KMS-11 (cell line): ENCODE measurements at regions not wholly inside any gene's neighbourhood (a gene's known extent, or its start where the extent isn't known, plus 50 kb on each side); places are given as distances from the start of the nearest gene placed in this dataset.

Experiments used
- H2AFZ ChIP-seq: fragments of 200-600 bp; sonication (generic); 2 replicates; pipeline ENCODE4 v1.6.1; 2016; ENCODE audit warnings: antibody characterized with exemption, mixed run types, low read depth
- H3K27ac ChIP-seq: fragments of 200-600 bp; sonication (generic); 2 replicates; pipeline ENCODE4 v1.6.1; 2016; ENCODE audit warnings: mild to moderate bottlenecking, mixed run types
- H3K27me3 ChIP-seq: fragments of 200-600 bp; sonication (generic); 2 replicates; pipeline ENCODE4 v1.6.1; 2017; ENCODE audit warnings: mild to moderate bottlenecking, low read depth, mixed run types, moderate library complexity; ENCODE audit not compliant: insufficient read depth
- H3K36me3 ChIP-seq: fragments of 200-600 bp; sonication (generic); 2 replicates; pipeline ENCODE4 v1.6.1; 2017; ENCODE audit warnings: mild to moderate bottlenecking, mixed run types; ENCODE audit not compliant: insufficient read depth
- H3K4me1 ChIP-seq: fragments of 200-600 bp; sonication (generic); 2 replicates; pipeline ENCODE4 v1.6.1; 2016; ENCODE audit warnings: mild to moderate bottlenecking, low read depth, mixed run types; ENCODE audit not compliant: poor library complexity, severe bottlenecking
- H3K4me2 ChIP-seq: fragments of 200-600 bp; sonication (generic); 2 replicates; pipeline ENCODE4 v1.7.0; 2016; ENCODE audit warnings: mild to moderate bottlenecking, mixed run types
- H3K4me3 ChIP-seq: fragments of 200-600 bp; sonication (generic); IDR thresholded peaks from 2 replicates; pipeline ENCODE4 v1.6.1; 2017; ENCODE audit warnings: low read depth, low read length, mixed read lengths; ENCODE audit not compliant: insufficient read depth
- H3K79me2 ChIP-seq: fragments of 200-600 bp; sonication (generic); 2 replicates; pipeline ENCODE4 v1.6.1; 2016; ENCODE audit warnings: low read depth, mixed run types; ENCODE audit not compliant: insufficient read depth
- H3K9ac ChIP-seq: fragments of 200-600 bp; sonication (generic); 2 replicates; pipeline ENCODE4 v1.6.1; 2016; ENCODE audit warnings: mild to moderate bottlenecking, mixed run types
- H4K20me1 ChIP-seq: fragments of 200-600 bp; sonication (generic); 2 replicates; pipeline ENCODE4 v1.6.1; 2016; ENCODE audit warnings: mild to moderate bottlenecking, mixed run types; ENCODE audit not compliant: insufficient read depth
- CTCF ChIP-seq: fragments of 200-600 bp; sonication (generic); conservative IDR thresholded peaks from 2 replicates; pipeline ENCODE4 v1.6.1; 2017; ENCODE audit warnings: low read depth, mild to moderate bottlenecking, antibody characterized with exemption, low read length, moderate library complexity, mixed read lengths

GRCh38 chr21:20877976-20878375 lies 120.2 kb upstream of the NCAM2 start:
- no peak for TF ChIP-seq CTCF
- H3K27me3 ChIP-seq, result no peaks in the 10 kb centered on the region
- H3K36me3 ChIP-seq, result no peaks in the 10 kb centered on the region
- no peak overlapping the region for H2AFZ ChIP-seq
- no peaks in the 10 kb centered on the region for H4K20me1 ChIP-seq
- H3K9ac ChIP-seq, result no peak overlapping the region
- no peak overlapping the region for H3K4me3 ChIP-seq
- H3K4me2 ChIP-seq, result no peak overlapping the region
- H3K79me2 ChIP-seq, result no peaks in the 10 kb centered on the region
- H3K4me1 ChIP-seq, result no peaks in the 10 kb centered on the region
- no peak overlapping the region for H3K27ac ChIP-seq

DNA sequence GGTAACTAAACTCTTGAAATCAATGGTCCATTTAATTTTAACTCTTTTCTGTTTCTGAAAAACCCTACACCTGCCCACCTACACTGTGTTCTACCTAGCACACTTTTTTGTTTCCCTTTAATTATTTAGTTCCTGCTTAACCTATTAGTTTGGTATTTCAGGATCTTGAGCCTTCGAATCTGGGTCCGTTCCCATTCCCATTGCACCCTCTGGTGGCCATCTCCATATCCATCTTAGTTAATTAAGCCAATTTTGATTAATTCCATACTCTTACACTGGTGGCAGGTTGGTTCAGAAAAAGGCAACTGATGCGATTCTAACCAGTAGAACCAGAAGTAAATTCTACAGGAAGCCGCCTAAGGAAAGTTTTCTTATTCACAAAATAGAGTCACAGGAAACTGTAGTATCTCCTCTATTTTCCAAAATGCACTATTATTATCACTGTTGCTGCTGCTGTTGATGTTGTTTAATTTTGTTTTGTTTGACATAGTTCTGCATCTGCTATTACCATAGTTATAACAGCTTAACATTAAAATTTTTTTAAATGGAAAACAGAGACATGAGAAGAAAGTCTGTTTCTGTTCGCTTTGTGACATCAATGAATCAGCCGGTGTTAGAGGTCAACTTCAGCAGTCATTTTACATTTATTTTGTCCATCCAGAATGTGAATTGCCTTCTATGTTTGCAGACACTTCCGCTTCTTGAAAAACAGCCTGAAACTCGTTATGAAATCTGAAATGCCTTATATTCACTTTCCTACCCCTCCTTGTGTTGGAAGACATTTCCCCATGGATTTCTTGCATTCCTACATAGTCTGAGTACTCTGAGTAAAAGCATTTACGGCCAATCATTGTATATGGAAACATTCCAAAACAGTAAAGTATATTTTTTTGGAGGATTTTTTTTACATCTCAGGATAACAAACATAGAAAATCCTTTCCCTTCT lies 115.5 kb upstream of the NCAM2 start:
- Histone ChIP-seq H3K4me1 (no peaks in the 10 kb centered on the region), H2AFZ (no peak overlapping the region), H3K4me3 (no peak overlapping the region), H4K20me1 (no peaks in the 10 kb centered on the region), H3K36me3 (no peaks in the 10 kb centered on the region), H3K79me2 (no peaks in the 10 kb centered on the region), H3K9ac (no peak overlapping the region), H3K27ac (no peak overlapping the region), H3K4me2 (no peak overlapping the region), H3K27me3 (no peaks in the 10 kb centered on the region)
- TF ChIP-seq CTCF, result peak; percentile 75

GRCh38 chr21:20883408-20883800 lies 114.8 kb upstream of the NCAM2 start:
- H3K36me3 ChIP-seq, result no peaks in the 10 kb centered on the region
- H3K4me3 ChIP-seq, result no peak overlapping the region
- no peak overlapping the region for H3K9ac ChIP-seq
- no peaks in the 10 kb centered on the region for H4K20me1 ChIP-seq
- no peak overlapping the region for H3K27ac ChIP-seq
- no peak for TF ChIP-seq CTCF
- no peaks in the 10 kb centered on the region for H3K27me3 ChIP-seq
- no peak overlapping the region for H3K4me2 ChIP-seq
- H3K4me1 ChIP-seq, result no peaks in the 10 kb centered on the region
- H3K79me2 ChIP-seq, result no peaks in the 10 kb centered on the region
- H2AFZ ChIP-seq, result no peak overlapping the region

GRCh38 chr21:20902511-20902910 lies 95.7 kb upstream of the NCAM2 start:
- Histone ChIP-seq H4K20me1 (no peaks in the 10 kb centered on the region), H3K4me3 (no peak overlapping the region), H3K27ac (no peak overlapping the region), H2AFZ (peak overlapping the region; percentile 23; the same call in 1 of the 2 replicates), H3K4me2 (peak overlapping the region; percentile 46; the same call in 1 of the 2 replicates), H3K27me3 (no peaks in the 10 kb centered on the region), H3K36me3 (no peaks in the 10 kb centered on the region), H3K9ac (no peak overlapping the region), H3K79me2 (no peaks in the 10 kb centered on the region), H3K4me1 (no peaks in the 10 kb centered on the region)
- TF ChIP-seq CTCF, result no peak
